GM12801 (cell line): ENCODE measurements at regions not wholly inside any gene's neighbourhood (a gene's known extent, or its start where the extent isn't known, plus 50 kb on each side); places are given as distances from the start of the nearest gene placed in this dataset.

Experiments used
- CTCF ChIP-seq: IDR thresholded peaks from one replicate; pipeline ENCODE4 v1.5.1; 2011; ENCODE audit warnings: control low read depth; ENCODE audit not compliant: insufficient read length; ENCODE audit errors: extremely low read depth

DNA sequence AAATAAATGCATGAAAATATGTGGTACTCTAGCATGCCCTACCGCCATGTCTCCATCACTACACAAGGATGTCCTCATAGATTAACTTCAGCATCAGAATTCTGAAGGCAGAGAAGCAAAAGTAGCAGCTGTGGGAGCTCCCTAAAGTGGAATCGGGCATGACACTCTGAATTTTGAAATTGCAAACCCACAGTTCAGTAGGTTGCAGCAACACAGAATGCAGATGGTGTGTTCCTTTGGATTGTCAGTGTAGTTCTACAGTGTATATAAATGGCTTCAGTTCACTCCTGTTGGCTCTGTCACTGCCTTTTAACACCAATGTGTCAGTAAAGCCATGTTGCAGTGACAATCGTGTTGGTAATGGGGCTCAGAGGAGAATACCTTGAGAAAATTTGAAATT is 973.6 kb upstream of the WWC1 start:
- TF ChIP-seq CTCF = no peak

GRCh38 chr5:167319243-167319642 is 972.2 kb upstream of the WWC1 start:
- no peak for TF ChIP-seq CTCF

GRCh38 chr5:167320019-167320418 is 971.4 kb upstream of the WWC1 start:
- no peak for TF ChIP-seq CTCF

DNA sequence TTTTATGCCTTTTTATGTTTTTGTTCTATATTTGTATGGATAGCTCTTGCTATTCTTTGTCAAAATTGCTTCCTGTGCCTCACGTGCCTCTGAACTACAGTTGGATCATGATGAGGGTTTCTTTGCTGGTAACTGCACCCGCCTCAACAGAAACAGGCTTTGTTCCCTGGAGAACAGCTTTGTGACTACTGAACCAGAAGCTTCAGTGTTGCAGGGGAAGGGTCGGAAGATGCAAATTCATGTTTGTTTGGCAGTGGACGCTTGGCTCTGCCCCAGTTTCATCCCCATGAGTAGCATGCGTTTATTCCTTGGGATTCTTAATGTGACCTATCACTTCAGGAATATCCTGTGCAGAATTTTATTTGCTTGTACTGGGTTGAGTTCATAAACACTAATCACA is 959.1 kb upstream of the WWC1 start:
- no peak for TF ChIP-seq CTCF

- TF ChIP-seq CTCF = no peak
Measured at GRCh38 chr5:167336161-167336560, 955.3 kb upstream of the WWC1 start.

DNA sequence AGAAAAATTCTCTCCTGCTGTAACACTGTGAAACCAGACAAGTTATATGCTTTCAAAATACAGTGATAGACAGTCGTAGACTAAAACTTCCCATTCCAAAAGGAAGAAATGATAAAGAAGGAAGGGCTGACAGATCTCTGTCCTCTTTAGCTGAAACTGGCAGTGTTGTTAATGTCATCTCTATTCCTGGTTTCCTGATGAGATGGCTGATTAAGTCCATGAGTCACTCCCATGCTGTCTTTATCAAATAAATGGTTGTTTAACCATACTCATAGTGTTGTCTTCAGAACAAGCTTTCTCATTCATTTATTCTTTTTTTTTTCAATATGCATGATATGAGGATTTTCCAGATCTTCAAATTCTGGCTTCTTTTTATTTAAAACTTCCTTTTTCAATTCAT is 952.2 kb upstream of the WWC1 start:
- TF ChIP-seq CTCF = no peak

DNA sequence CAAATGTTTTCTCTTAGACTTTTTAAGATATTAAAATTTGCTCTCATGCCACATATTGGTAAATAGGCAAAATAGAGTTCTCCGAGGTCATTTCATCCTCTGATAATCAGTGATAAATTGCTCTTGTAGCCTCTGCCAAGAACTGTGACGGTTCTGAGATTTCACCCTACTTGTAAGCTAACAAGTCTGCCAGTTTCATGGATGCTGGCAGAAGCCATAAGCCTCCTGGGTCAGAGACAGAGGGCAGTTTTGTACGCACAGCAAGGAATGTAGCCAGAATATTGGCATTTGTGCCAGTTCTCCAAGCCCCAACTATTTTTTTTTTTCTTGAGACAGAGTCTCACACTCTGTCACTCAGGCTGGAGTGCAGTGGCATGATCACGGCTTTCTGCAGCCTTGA is 945.0 kb upstream of the WWC1 start:
- TF ChIP-seq CTCF = no peak
